GM12891 (cell line): ENCODE measurements at regions not wholly inside any gene's neighbourhood (a gene's known extent, or its start where the extent isn't known, plus 50 kb on each side); places are given as distances from the start of the nearest gene placed in this dataset.

ENCODE experiments used
- POLR2A ChIP-seq: IDR thresholded peaks from 2 replicates; pipeline ENCODE4 v1.6.1; 2011; ENCODE audit warnings: low read depth, low read length, control low read depth
- POLR2AphosphoS5 ChIP-seq: IDR thresholded peaks from 2 replicates; pipeline ENCODE4 v1.6.1; 2011; ENCODE audit warnings: low read depth, low read length, control low read depth
- POU2F2 ChIP-seq: IDR thresholded peaks from 2 replicates; pipeline ENCODE4 v1.6.1; 2011; ENCODE audit warnings: low read depth, mild to moderate bottlenecking, control low read depth, low read length, moderate library complexity
- TAF1 ChIP-seq: IDR thresholded peaks from 2 replicates; pipeline ENCODE4 v1.6.1; 2011; ENCODE audit warnings: low read depth, low read length, control low read depth

DNA sequence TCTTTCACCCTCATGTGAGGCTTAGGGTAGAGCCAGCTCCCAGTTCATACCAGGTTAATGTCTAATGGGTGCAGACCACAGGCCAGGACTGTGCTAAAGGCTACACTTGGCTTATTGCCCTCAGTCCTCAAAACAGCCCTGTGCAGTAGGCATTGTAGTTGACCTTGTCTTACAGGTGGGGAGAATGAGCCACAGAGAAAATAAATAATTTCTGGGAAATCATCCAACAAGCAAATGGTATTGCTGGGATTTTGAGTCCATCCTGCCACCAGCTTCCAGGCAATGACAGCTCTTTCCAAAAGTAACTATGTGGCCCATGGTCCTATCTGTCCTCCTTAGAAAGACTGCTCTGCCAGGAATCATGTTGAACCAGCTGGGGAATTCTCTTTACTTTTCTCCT is 450.0 kb downstream of the GADD45G start:
- TF ChIP-seq TAF1, result no peak
- no peak for TF ChIP-seq POLR2A
- TF ChIP-seq POLR2AphosphoS5, result no peak
- TF ChIP-seq POU2F2, result no peak
